HCT116 (cell line): ENCODE measurements at regions not wholly inside any gene's neighbourhood (a gene's known extent, or its start where the extent isn't known, plus 50 kb on each side); places are given as distances from the start of the nearest gene placed in this dataset.
"Not testable (repeated sequence)": the region's sequence is repeated elsewhere in the genome, so short reads cannot be mapped to it uniquely, and the experiment has no call there.

ENCODE experiments used
- ATAC-seq: fragments of 200-7000 bp; cut with Tn5 transposase; 2 replicates; pipeline ENCODE4 v1.9.1; 2020; ENCODE audit warnings: mild to moderate bottlenecking, moderate library complexity
- BruUV-seq: library from RNA; stranded (reverse); fragments of 400-500 nt; replicated peaks from 2 replicates; lab custom pipeline; 2021; lab: Mats Ljungman, UMichigan
- CTCF ChIA-PET: fragments of 300-600 bp; sonication (Branson Sonifier 250); formaldehyde crosslinking; loops from one replicate; lab custom pipeline; 2021; ENCODE audit warnings: antibody characterized with exemption; lab: Charles Lee
- POLR2A ChIA-PET: fragments of 300-600, 350-600 bp; sonication (Branson Sonifier 250); formaldehyde crosslinking; loops from one replicate; lab custom pipeline; 2021; ENCODE audit warnings: antibody characterized with exemption; lab: Charles Lee
- RAD21 ChIA-PET, 2 experiments: fragments of 300-600 bp; sonication (Branson Sonifier 250); formaldehyde crosslinking; loops; one replicate each; lab custom pipeline; 2023; ENCODE audit warnings: low total read pairs in 2 of 2; ENCODE audit not compliant: uncharacterized antibody in 2 of 2, unreplicated experiment in 2 of 2, low non-redundant PET in 1 of 2; lab: Charles Lee
- DNase-seq: peaks from one replicate; pipeline ENCODE4 v3.0.0-alpha.2; 2010; ENCODE audit warnings: low read depth, low spot score
- H2AFZ ChIP-seq: fragments of 200-600 bp; shearing (Covaris generic), sonication (generic); 2 replicates; pipeline ENCODE4 v1.6.1; 2017; ENCODE audit warnings: low read depth, mixed run types, mixed read lengths, antibody characterized with exemption, low read length; ENCODE audit not compliant: poor library complexity, severe bottlenecking
- H3K27ac ChIP-seq: 2 replicates; pipeline ENCODE4 v1.5.1; 2012; ENCODE audit warnings: low read depth, low read length
- H3K27me3 ChIP-seq: fragments of 200-600 bp; sonication (generic); 2 replicates; pipeline ENCODE4 v1.6.1; 2016; ENCODE audit warnings: mixed run types, low read length, mixed read lengths; ENCODE audit not compliant: insufficient read depth
- H3K36me3 ChIP-seq, 2 experiments: fragments of 200-500 bp in 1 of 2; fragments of 200-600 bp in 1 of 2; sonication (Bioruptor generic) in 1 of 2; sonication (generic) in 1 of 2; 2 replicates each; pipeline versions ENCODE4 v1.5.1 to v1.6.1; 2014 to 2016; ENCODE audit warnings: low read length in 2 of 2, inconsistent platforms in 1 of 2, mixed read lengths in 1 of 2, mixed run types in 1 of 2; ENCODE audit not compliant: insufficient read depth in 2 of 2, control insufficient read depth in 1 of 2
- H3K4me1 ChIP-seq, 2 experiments: fragments of 200-600 bp in 1 of 2; sonication (generic) in 1 of 2; 2 replicates each; pipeline versions ENCODE4 v1.5.1 to v1.6.1; 2012 to 2017; ENCODE audit warnings: low read length in 2 of 2, inconsistent platforms in 1 of 2, mild to moderate bottlenecking in 1 of 2, mixed read lengths in 1 of 2, mixed run types in 1 of 2, moderate library complexity in 1 of 2; ENCODE audit not compliant: insufficient read depth in 2 of 2, control insufficient read depth in 1 of 2
- H3K4me2 ChIP-seq: fragments of 200-600 bp; sonication (generic); 2 replicates; pipeline ENCODE4 v1.6.1; 2017; ENCODE audit warnings: mixed run types, low read length, mixed read lengths
- H3K4me3 ChIP-seq, 2 experiments: fragments of 200-600 bp in 1 of 2; sonication (generic) in 1 of 2; replicated peaks in 1 of 2; 2 replicates each; pipeline ENCODE4 v1.5.1; 2011 to 2016; ENCODE audit warnings: low read length in 2 of 2, control low read depth in 1 of 2, low read depth in 1 of 2, mild to moderate bottlenecking in 1 of 2, mixed read lengths in 1 of 2, mixed run types in 1 of 2
- H3K79me2 ChIP-seq: fragments of 200-600 bp; sonication (generic); 2 replicates; pipeline ENCODE4 v1.6.1; 2017; ENCODE audit warnings: mild to moderate bottlenecking, mixed run types, low read length, moderate library complexity, mixed read lengths; ENCODE audit not compliant: insufficient read depth
- H3K9ac ChIP-seq: fragments of 200-600 bp; sonication (generic); 2 replicates; pipeline ENCODE4 v1.6.1; 2016; ENCODE audit warnings: low read length, mixed read lengths
- H3K9me2 ChIP-seq: fragments of 200-600 bp; sonication (generic), shearing (Covaris generic); 2 replicates; pipeline ENCODE4 v1.6.1; 2017; ENCODE audit warnings: mixed run types, mild to moderate bottlenecking, moderate library complexity; ENCODE audit not compliant: insufficient read depth
- H3K9me3 ChIP-seq, 2 experiments: fragments of 200-500 bp in 1 of 2; fragments of 200-600 bp in 1 of 2; sonication (Bioruptor generic) in 1 of 2; sonication (generic) in 1 of 2; 2 replicates each; pipeline ENCODE4 v1.6.1; 2014 to 2017; ENCODE audit warnings: low read length in 2 of 2, mixed read lengths in 2 of 2, inconsistent platforms in 1 of 2, low read depth in 1 of 2, mild to moderate bottlenecking in 1 of 2, mixed run types in 1 of 2, moderate library complexity in 1 of 2; ENCODE audit not compliant: control insufficient read depth in 1 of 2, insufficient read depth in 1 of 2
- H4K20me1 ChIP-seq: fragments of 200-600 bp; sonication (generic), shearing (Covaris generic); 2 replicates; pipeline ENCODE4 v1.6.1; 2017; ENCODE audit warnings: mixed run types, mild to moderate bottlenecking, moderate library complexity; ENCODE audit not compliant: insufficient read depth
- CEBPB ChIP-seq: IDR thresholded peaks from 2 replicates; pipeline ENCODE4 v1.6.1; 2012; ENCODE audit warnings: low read depth
- EGR1 ChIP-seq: IDR thresholded peaks from 2 replicates; pipeline ENCODE4 v1.6.1; 2012; ENCODE audit warnings: low read depth
- ELF1 ChIP-seq: IDR thresholded peaks from 2 replicates; pipeline ENCODE4 v1.6.1; 2012; ENCODE audit warnings: low read depth, borderline replicate concordance
- EZH2phosphoT487 ChIP-seq: fragments of 200-600 bp; IDR thresholded peaks from 2 replicates; pipeline ENCODE4 v1.6.1; 2018; ENCODE audit warnings: antibody characterized with exemption, borderline replicate concordance
- JUND ChIP-seq: IDR thresholded peaks from 2 replicates; pipeline ENCODE4 v1.6.1; 2012
- SIN3A ChIP-seq: IDR thresholded peaks from 2 replicates; pipeline ENCODE4 v1.6.1; 2012; ENCODE audit warnings: low read depth
- SRF ChIP-seq: IDR thresholded peaks from 2 replicates; pipeline ENCODE4 v1.6.1; 2012; ENCODE audit warnings: low read depth
- ZFX ChIP-seq: fragments of 450-650 bp; IDR thresholded peaks from 2 replicates; pipeline ENCODE4 v1.6.1; 2017
- ZNF274 ChIP-seq: fragments of 200-500 bp; sonication (Bioruptor generic); IDR thresholded peaks from 2 replicates; pipeline ENCODE4 v1.6.1; 2014; ENCODE audit warnings: mild to moderate bottlenecking, low read depth, low read length, inconsistent platforms
- intact Hi-C: fragments of 100-400 bp; cut with micrococcal nuclease; formaldehyde crosslinking; loops from 2 replicates; pipeline ENCODE4 v1.10.0; 2022
- TF ChIP-seq, protein P1 (sequence below): IDR thresholded peaks from 2 replicates; pipeline ENCODE4 v1.6.1; 2012
- TF ChIP-seq, protein P2 (sequence below): IDR thresholded peaks from 2 replicates; pipeline ENCODE4 v1.6.1; 2011; ENCODE audit warnings: mild to moderate bottlenecking, low read length, moderate library complexity; ENCODE audit not compliant: insufficient replicate concordance; ENCODE audit errors: extremely low read depth
- TF ChIP-seq, protein P3 (sequence below), 3 experiments: fragments of 200-600 bp in 1 of 3; sonication (generic) in 1 of 3; IDR thresholded peaks in 2 of 3; conservative IDR thresholded peaks in 1 of 3; 2 replicates each; pipeline ENCODE4 v1.5.1; 2012 to 2017; ENCODE audit warnings: low read depth in 2 of 3, low read length in 2 of 3, antibody characterized with exemption in 1 of 3, borderline replicate concordance in 1 of 3, control low read depth in 1 of 3, mild to moderate bottlenecking in 1 of 3, mixed read lengths in 1 of 3, mixed run types in 1 of 3, moderate library complexity in 1 of 3; ENCODE audit not compliant: insufficient read depth in 1 of 3

DNA sequence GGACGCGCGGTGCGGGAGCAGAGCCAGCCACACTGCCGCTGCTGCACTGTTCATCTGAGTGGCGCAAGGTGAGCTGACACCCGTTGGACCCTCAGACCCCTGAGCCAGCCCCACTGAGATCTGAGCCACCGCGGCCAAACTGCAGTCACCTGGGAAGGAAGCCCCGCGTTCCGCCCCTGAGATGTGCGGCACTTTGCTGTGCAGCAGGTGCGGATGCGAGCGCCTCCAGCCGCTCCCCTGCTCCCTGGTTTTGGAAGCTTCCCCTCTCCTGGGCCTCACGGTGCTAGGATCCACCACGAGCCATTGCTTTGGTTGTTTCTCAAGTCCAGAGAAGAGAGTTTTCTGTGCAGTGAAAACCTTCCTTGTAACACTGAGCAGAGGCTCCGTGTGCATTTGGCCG is 254.1 kb downstream of the ADGRD1 start:
- H3K4me3 ChIP-seq, CTCF ChIA-PET, H3K36me3 ChIP-seq, H3K9me2 ChIP-seq, ATAC-seq, H3K9ac ChIP-seq, H2AFZ ChIP-seq, BruUV-seq, H3K9me3 ChIP-seq, intact Hi-C loops, POLR2A ChIA-PET, H3K79me2 ChIP-seq, H3K4me2 ChIP-seq, DNase-seq, H3K4me1 ChIP-seq, H3K27me3 ChIP-seq, H3K27ac ChIP-seq, RAD21 ChIA-PET, H4K20me1 ChIP-seq: not testable (repeated sequence)

DNA sequence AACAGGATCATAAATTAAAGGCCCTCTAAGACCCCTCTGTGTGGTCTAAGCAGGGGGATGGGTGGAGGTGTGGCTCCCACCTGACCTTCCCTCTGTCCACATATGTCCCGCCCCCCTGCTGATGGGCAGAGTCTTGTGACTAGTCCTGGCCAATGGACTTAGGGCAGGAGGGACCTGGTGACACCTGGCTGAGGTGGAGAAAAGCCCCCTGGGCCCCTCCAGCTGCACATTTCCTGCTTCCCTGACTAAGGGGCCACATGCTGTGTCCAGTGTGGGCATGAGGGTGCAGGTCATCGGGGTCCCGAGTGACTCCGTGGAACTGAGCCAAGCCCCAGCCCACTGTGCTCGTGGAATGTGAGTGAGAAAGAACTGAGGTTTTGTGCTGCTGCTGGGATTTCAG is 254.7 kb downstream of the ADGRD1 start:
- TF ChIP-seq, protein P1, sequence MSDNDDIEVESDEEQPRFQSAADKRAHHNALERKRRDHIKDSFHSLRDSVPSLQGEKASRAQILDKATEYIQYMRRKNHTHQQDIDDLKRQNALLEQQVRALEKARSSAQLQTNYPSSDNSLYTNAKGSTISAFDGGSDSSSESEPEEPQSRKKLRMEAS = no peak
- TF ChIP-seq EZH2phosphoT487 (no peak), ZNF274 (no peak), SIN3A (no peak), EGR1 (no peak), ELF1 (no peak), ZFX (no peak), CEBPB (no peak), SRF (no peak), JUND (no peak)
- TF ChIP-seq, protein P2, sequence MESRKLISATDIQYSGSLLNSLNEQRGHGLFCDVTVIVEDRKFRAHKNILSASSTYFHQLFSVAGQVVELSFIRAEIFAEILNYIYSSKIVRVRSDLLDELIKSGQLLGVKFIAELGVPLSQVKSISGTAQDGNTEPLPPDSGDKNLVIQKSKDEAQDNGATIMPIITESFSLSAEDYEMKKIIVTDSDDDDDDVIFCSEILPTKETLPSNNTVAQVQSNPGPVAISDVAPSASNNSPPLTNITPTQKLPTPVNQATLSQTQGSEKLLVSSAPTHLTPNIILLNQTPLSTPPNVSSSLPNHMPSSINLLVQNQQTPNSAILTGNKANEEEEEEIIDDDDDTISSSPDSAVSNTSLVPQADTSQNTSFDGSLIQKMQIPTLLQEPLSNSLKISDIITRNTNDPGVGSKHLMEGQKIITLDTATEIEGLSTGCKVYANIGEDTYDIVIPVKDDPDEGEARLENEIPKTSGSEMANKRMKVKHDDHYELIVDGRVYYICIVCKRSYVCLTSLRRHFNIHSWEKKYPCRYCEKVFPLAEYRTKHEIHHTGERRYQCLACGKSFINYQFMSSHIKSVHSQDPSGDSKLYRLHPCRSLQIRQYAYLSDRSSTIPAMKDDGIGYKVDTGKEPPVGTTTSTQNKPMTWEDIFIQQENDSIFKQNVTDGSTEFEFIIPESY = no peak
- TF ChIP-seq, protein P3, sequence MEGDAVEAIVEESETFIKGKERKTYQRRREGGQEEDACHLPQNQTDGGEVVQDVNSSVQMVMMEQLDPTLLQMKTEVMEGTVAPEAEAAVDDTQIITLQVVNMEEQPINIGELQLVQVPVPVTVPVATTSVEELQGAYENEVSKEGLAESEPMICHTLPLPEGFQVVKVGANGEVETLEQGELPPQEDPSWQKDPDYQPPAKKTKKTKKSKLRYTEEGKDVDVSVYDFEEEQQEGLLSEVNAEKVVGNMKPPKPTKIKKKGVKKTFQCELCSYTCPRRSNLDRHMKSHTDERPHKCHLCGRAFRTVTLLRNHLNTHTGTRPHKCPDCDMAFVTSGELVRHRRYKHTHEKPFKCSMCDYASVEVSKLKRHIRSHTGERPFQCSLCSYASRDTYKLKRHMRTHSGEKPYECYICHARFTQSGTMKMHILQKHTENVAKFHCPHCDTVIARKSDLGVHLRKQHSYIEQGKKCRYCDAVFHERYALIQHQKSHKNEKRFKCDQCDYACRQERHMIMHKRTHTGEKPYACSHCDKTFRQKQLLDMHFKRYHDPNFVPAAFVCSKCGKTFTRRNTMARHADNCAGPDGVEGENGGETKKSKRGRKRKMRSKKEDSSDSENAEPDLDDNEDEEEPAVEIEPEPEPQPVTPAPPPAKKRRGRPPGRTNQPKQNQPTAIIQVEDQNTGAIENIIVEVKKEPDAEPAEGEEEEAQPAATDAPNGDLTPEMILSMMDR (IDR thresholded peaks at IDR 0.05 in 2 of 3, conservative IDR thresholded peaks at IDR 0.05 in 1 of 3; ENCODE audit: borderline replicate concordance in 1 of 3, insufficient read depth in 1 of 3, low read depth in 2 of 3, low read length in 2 of 3) = no peak
- no peak overlapping the region for H3K4me2 ChIP-seq
- intact Hi-C loops = no loop called here

More for the DNA sequence above, 254.7 kb downstream of the ADGRD1 start:
- no peaks in the 10 kb centered on the region for H3K4me1 ChIP-seq
- ATAC-seq (no peak), DNase-seq (no peak)
- no peaks in the 10 kb centered on the region for H3K79me2 ChIP-seq
- no peaks in the 10 kb centered on the region for H3K36me3 ChIP-seq
- H3K27me3 ChIP-seq = no peaks in the 10 kb centered on the region
- H3K27ac ChIP-seq = no peak overlapping the region
- ChIA-PET CTCF (no interaction called here), RAD21 (no interaction called here), POLR2A (no interaction called here)
- H3K4me3 ChIP-seq = no peak overlapping the region
- no peaks in the 10 kb centered on the region for H4K20me1 ChIP-seq
- no peak overlapping the region for H2AFZ ChIP-seq
- no peaks in the 10 kb centered on the region for H3K9me2 ChIP-seq
- BruUV-seq = no TSS peak
- no peaks in the 10 kb centered on the region for H3K9me3 ChIP-seq
- no peak overlapping the region for H3K9ac ChIP-seq
